Keratinocyte (primary cell): ENCODE measurements at regions not wholly inside any gene's neighbourhood (a gene's known extent, or its start where the extent isn't known, plus 50 kb on each side); places are given as distances from the start of the nearest gene placed in this dataset.

Experiments
- EZH2 ChIP-seq: IDR thresholded peaks from one replicate; pipeline ENCODE4 v1.6.1; 2012; ENCODE audit warnings: inconsistent platforms, mild to moderate bottlenecking, low read length, moderate library complexity
- TF ChIP-seq, protein P1 (sequence below), 3 experiments: IDR thresholded peaks in 1 of 3; conservative IDR thresholded peaks in 1 of 3; optimal IDR thresholded peaks in 1 of 3; 2 replicates in 2 of 3; 3 replicates in 1 of 3; pipeline versions ENCODE3 to v1.5.1; 2011; ENCODE audit warnings: low read length in 3 of 3, mild to moderate bottlenecking in 3 of 3, moderate library complexity in 2 of 3, control low read depth in 1 of 3, inconsistent platforms in 1 of 3; ENCODE audit not compliant: insufficient read depth in 2 of 3; ENCODE audit errors: extremely low read depth in 1 of 3

DNA sequence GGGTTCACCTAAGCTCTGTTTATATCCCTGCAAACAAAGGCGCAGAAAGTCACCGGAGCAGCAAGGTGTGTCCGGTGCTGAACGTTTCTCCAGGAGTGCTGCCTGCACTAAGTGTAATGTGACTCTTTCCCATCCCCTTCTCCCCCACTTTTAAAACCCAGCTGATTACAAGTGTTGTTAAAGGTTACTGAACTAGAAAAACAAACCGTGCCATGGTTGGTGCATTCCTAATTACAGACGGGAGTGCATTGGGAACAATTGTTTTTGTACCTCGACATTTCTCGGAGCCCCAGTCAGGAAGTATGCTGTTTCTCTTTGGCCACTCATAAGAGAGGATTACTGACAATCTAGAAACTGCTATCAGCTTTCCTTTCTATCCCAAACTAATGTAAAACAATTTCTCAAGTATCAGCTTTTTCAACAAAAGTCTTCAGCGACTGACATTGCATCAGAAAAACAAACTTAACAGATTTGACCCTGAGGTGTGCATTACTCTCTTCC lies 441.0 kb upstream of the SALL1 start:
- TF ChIP-seq EZH2: no peak
- TF ChIP-seq, protein P1, sequence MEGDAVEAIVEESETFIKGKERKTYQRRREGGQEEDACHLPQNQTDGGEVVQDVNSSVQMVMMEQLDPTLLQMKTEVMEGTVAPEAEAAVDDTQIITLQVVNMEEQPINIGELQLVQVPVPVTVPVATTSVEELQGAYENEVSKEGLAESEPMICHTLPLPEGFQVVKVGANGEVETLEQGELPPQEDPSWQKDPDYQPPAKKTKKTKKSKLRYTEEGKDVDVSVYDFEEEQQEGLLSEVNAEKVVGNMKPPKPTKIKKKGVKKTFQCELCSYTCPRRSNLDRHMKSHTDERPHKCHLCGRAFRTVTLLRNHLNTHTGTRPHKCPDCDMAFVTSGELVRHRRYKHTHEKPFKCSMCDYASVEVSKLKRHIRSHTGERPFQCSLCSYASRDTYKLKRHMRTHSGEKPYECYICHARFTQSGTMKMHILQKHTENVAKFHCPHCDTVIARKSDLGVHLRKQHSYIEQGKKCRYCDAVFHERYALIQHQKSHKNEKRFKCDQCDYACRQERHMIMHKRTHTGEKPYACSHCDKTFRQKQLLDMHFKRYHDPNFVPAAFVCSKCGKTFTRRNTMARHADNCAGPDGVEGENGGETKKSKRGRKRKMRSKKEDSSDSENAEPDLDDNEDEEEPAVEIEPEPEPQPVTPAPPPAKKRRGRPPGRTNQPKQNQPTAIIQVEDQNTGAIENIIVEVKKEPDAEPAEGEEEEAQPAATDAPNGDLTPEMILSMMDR (optimal IDR thresholded peaks at IDR 0.05 in 1 of 3, IDR thresholded peaks at IDR 0.05 in 1 of 3, conservative IDR thresholded peaks at IDR 0.05 in 1 of 3; ENCODE audit: extremely low read depth in 1 of 3, insufficient read depth in 2 of 3, low read length in 3 of 3): no peak
